Spleen (tissue), 11 donors: ENCODE measurements at regions not wholly inside any gene's neighbourhood (a gene's known extent, or its start where the extent isn't known, plus 50 kb on each side); places are given as distances from the start of the nearest gene placed in this dataset.

ENCODE experiments used
- DNase-seq: peaks from one replicate; pipeline ENCODE4 v3.0.0-alpha.2; 2020
- H3K27ac ChIP-seq, 8 donors: fragments of 200-600 bp; sonication (generic) in 7 of 8; 1 replicate in 4 of 8; 2 replicates in 4 of 8; pipeline versions ENCODE4 v1.5.0 to v1.8.0; 2016 to 2021; ENCODE audit warnings: inconsistent platforms in 4 of 8, mild to moderate bottlenecking in 4 of 8, moderate library complexity in 1 of 8
- H3K27me3 ChIP-seq, 7 donors: fragments of 200-600 bp; sonication (generic) in 6 of 7; replicated peaks in 1 of 7; 1 replicate in 4 of 7; 2 replicates in 3 of 7; pipeline versions ENCODE4 v1.5.0 to v1.8.0; 2016 to 2021; ENCODE audit warnings: inconsistent platforms in 3 of 7, mild to moderate bottlenecking in 1 of 7
- H3K36me3 ChIP-seq, 6 donors: fragments of 200-600 bp; sonication (generic) in 5 of 6; 1 replicate in 4 of 6; 2 replicates in 2 of 6; pipeline versions ENCODE4 v1.5.0 to v1.8.0; 2016 to 2021; ENCODE audit warnings: inconsistent platforms in 2 of 6
- H3K4me1 ChIP-seq, 6 donors: fragments of 200-600 bp; sonication (generic) in 5 of 6; 1 replicate in 3 of 6; 2 replicates in 3 of 6; pipeline versions ENCODE4 v1.5.0 to v1.8.0; 2016 to 2021; ENCODE audit warnings: inconsistent platforms in 3 of 6
- H3K4me3 ChIP-seq, 8 donors: fragments of 200-600 bp; sonication (generic) in 7 of 8; 1 replicate in 4 of 8; 2 replicates in 4 of 8; pipeline versions ENCODE4 v1.5.0 to v1.8.0; 2016 to 2021; ENCODE audit warnings: inconsistent platforms in 4 of 8, mild to moderate bottlenecking in 4 of 8, moderate library complexity in 2 of 8
- H3K9me3 ChIP-seq, 8 donors: fragments of 200-600 bp; sonication (generic) in 7 of 8; 1 replicate in 4 of 8; 2 replicates in 4 of 8; pipeline versions ENCODE4 v1.5.0 to v1.8.0; 2016 to 2021; ENCODE audit warnings: inconsistent platforms in 4 of 8
- CTCF ChIP-seq, 11 experiments: fragments of 200-600 bp in 7 of 11; fragments of 450-650 bp in 4 of 11; sonication (generic) in 4 of 11; IDR thresholded peaks in 8 of 11; conservative IDR thresholded peaks in 3 of 11; 1 replicate in 7 of 11; 2 replicates in 4 of 11; pipeline versions ENCODE4 v1.4.0 to v1.8.0; 2016 to 2021; ENCODE audit warnings: antibody characterized with exemption in 11 of 11, inconsistent platforms in 4 of 11, mild to moderate bottlenecking in 1 of 11
- POLR2A ChIP-seq, 3 donors: fragments of 450-650 bp; IDR thresholded peaks; one replicate each; pipeline ENCODE4 v1.5.1; 2017; ENCODE audit warnings: antibody characterized with exemption in 3 of 3, mild to moderate bottlenecking in 1 of 3
- POLR2AphosphoS5 ChIP-seq, 3 donors: sonication (generic); formaldehyde crosslinking; IDR thresholded peaks; one replicate each; pipeline ENCODE4 v1.5.1; 2017; ENCODE audit warnings: antibody characterized with exemption in 3 of 3
- WGBS, 5 donors: extraction: QIAGEN DNeasy Blood & Tissue Kit in 3 of 5; methylation state at CpG; one replicate each; pipeline versions ENCODE4 v1.1.5 to v1.1.7; 2013 to 2018; 5-methylcytosine and 5-hydroxymethylcytosine counted together
- intact Hi-C: fragments of 100-400 bp; cut with DNase I; formaldehyde crosslinking; loops from one replicate; pipeline ENCODE4 v1.15.0; 2023; ENCODE audit warnings: low total_unique reads
- donor health status: healthy with polysubstance abuse.
- donor health status: DM: no; HTN: no; CAD: no; lungs with moderate emphysema.
- donor health status: DM: no; HTN: no; CAD: no.
- donor health status: Bipolar disorder and iron deficiency.
- donor health status: healthy.
- donor health status: DM: no; HTN: no; CAD: no.
- donor health status: DM: yes; HTN: yes; CAD: no.

DNA sequence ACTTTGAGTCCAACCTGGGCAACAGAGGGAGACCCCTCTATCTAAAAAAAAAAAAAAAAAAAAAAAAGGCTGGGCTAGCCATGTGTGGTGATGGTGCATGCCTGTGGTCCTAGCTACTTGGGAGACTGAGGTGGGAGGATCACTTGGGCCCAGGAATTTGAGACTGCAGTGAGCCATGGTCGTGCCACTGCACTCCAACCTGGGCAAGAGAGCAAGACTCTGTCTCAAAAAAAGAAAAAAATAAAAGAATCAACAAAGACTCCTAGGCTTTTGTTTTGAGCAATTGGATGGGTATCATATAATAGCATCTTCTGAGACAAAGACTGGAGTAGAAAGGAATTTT, 481.7 kb upstream of the PAPPA start:
- no peak for DNase-seq
- H3K27me3 ChIP-seq, result no peaks in the 10 kb centered on the region
- no peak overlapping the region for H3K4me3 ChIP-seq
- no peaks in the 10 kb centered on the region for H3K36me3 ChIP-seq
- peaks cover 0 to 6% (median 0%) of the 10 kb centered on the region in 8 donors for H3K9me3 ChIP-seq
- no peak overlapping the region for H3K27ac ChIP-seq
- 31 to 68% (median 41%) methylated on average over 1 of the region's 1 CpG for WGBS, 5 donors
- intact Hi-C loops, result no loop called here
- no peaks in the 10 kb centered on the region for H3K4me1 ChIP-seq
- TF ChIP-seq POLR2A (IDR thresholded peaks at IDR 0.05), result no peak
- no peak for TF ChIP-seq POLR2AphosphoS5 (IDR thresholded peaks at IDR 0.05)
- no peak for TF ChIP-seq CTCF (IDR thresholded peaks at IDR 0.05 in 8 of 11, conservative IDR thresholded peaks at IDR 0.05 in 3 of 11)

DNA sequence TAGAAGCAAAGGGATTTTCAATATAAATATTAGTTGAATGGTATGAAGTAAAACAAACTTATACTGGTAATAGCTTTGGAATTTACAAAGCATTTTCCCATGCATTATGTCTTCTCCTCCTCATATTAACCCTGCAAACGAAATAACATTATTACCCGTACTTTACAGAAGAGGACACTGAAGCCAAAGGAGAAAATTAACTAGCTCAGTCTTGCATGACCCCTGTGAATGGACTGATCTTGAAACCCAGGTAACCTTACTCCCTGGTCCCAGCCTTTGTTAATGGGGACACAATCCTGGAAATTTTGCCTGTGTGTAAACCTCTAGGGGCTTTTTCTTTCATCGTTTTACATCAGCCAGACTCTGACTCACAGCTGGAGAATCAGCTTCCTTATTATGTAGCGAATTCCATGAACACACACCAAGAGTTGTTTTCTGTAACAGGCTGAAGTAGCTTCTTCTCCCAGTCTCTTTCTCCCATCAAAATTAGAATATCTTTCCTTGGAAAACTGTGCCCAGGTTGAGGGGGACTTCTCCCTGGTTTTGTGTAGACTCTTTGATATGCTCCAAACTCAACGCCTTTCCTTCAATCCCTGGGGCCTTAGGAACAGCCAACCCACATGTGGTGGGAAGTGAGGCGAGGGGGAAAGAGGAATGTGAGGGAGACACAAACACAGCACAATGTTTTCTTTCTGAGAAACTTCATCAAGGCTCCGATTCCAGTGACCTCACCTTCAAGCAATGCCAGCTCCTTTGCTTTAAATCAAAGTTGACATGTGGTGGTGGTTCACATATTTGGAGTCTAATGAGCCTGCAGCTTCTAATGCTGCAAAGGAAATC, 480.9 kb upstream of the PAPPA start:
- WGBS, 5 donors, result 53 to 60% (median 57%) methylated on average over 7 of the region's 7 CpGs
- Histone ChIP-seq H3K27ac (no peak overlapping the region), H3K4me3 (no peak overlapping the region), H3K36me3 (no peaks in the 10 kb centered on the region), H3K27me3 (no peaks in the 10 kb centered on the region), H3K9me3 (peaks cover 0 to 9% (median 0%) of the 10 kb centered on the region in 8 donors), H3K4me1 (no peaks in the 10 kb centered on the region)
- TF ChIP-seq POLR2A (IDR thresholded peaks at IDR 0.05) (no peak), POLR2AphosphoS5 (IDR thresholded peaks at IDR 0.05) (no peak), CTCF (IDR thresholded peaks at IDR 0.05 in 8 of 11, conservative IDR thresholded peaks at IDR 0.05 in 3 of 11) (no peak)
- no peak for DNase-seq
- intact Hi-C loops, result no loop called here

DNA sequence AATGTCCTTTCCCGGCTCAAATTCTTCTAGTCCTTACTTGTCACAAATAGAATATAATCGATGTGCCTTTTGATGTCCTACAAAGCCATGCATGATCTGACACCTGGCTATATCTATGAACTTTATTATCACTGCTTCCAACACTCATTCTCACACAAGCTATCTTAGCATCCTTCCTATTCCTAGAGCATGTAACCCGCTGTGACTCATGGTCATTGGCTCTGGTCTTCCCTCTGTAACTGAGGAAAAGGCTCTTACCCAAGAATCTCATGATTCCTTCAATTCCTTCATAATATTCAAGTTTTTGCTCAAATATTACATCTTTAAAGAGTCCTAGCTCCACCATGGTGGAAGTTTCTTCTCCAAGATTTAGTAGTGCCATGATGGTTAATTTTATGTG, 480.0 kb upstream of the PAPPA start:
- 86 to 95% (median 92%) methylated on average over 3 of the region's 3 CpGs for WGBS, 5 donors
- Histone ChIP-seq H3K4me3 (no peak overlapping the region), H3K36me3 (no peaks in the 10 kb centered on the region), H3K4me1 (no peaks in the 10 kb centered on the region), H3K9me3 (peaks cover 0 to 9% (median 0%) of the 10 kb centered on the region in 8 donors), H3K27ac (no peak overlapping the region), H3K27me3 (no peaks in the 10 kb centered on the region)
- intact Hi-C loops, result no loop called here
- TF ChIP-seq POLR2AphosphoS5 (IDR thresholded peaks at IDR 0.05) (no peak), POLR2A (IDR thresholded peaks at IDR 0.05) (no peak), CTCF (IDR thresholded peaks at IDR 0.05 in 8 of 11, conservative IDR thresholded peaks at IDR 0.05 in 3 of 11) (no peak)
- DNase-seq, result no peak

DNA sequence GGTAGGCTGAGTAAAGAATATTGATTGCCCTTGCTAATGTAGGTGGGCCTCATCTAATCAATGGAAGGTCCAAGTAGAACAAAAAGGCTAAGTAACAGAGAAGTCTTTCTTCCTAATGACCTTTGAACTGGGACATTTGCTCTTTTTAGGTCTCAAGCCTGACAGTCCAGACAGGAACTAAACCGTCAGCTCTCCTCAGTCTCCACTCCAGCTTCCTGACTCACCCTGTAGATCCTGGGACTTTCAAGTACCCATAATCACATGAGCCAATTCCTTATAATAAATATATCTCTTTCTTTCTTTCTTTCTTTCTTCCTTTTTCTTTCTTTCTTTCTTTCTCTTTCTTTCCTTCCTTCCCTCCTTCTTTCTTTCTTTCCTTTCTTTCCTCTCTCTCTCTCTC, 479.5 kb upstream of the PAPPA start:
- H3K4me1 ChIP-seq, result no peaks in the 10 kb centered on the region
- no peak for DNase-seq
- no peaks in the 10 kb centered on the region for H3K36me3 ChIP-seq
- TF ChIP-seq POLR2A (IDR thresholded peaks at IDR 0.05) (no peak), CTCF (IDR thresholded peaks at IDR 0.05 in 8 of 11, conservative IDR thresholded peaks at IDR 0.05 in 3 of 11) (no peak), POLR2AphosphoS5 (IDR thresholded peaks at IDR 0.05) (no peak)
- H3K27ac ChIP-seq, result no peak overlapping the region
- H3K4me3 ChIP-seq, result no peak overlapping the region
- intact Hi-C loops, result no loop called here
- 21 to 76% (median 40%) methylated on average over 1 of the region's 1 CpG for WGBS, 5 donors
- H3K9me3 ChIP-seq, result peaks cover 0 to 9% (median 0%) of the 10 kb centered on the region in 8 donors
- no peaks in the 10 kb centered on the region for H3K27me3 ChIP-seq
